ENCODE measurements at regions not wholly inside any gene's neighbourhood (a gene's known extent, or its start where the extent isn't known, plus 50 kb on each side); places are given as distances from the start of the nearest gene placed in this dataset.
A peak's percentile ranks its signal among the peaks of the same experiment; 100 is the strongest.

DNA sequence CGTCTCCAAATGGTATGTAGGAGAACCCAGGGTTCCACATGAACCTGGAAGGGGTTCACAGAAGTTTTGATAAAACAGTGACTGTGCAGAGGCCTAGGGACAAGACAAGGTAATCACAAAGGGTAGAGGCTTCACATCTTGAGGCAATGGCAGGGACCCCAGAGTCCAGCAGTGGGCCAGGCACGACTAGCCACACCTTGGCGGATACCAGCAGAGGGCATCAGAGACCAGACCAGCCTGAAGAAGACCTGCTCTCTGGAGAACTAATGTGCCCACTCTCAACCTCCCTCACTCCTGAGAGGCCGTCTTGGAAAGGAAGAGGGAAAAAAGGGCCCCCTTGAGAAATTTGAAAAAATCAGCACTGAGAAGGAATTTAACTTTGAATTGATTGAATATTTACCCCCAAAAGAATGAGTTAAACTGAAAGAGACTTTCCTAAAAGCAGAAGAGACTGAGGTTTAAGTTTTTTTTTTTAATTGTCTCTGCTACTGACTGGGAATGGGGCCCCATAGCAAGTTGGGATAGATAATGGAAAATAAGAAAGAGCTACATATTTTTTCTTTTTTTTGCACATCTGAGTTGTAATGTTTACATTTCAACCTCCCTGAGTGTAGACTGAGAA lies 243.8 kb upstream of the JADE1 start:
- Histone ChIP-seq H2BK120ac (ENCODE audit: low read depth, low read length) (peak overlapping the region; percentile 70), H3K4ac (ENCODE audit: low read depth, low read length) (peak overlapping the region; percentile 69; the same call in 1 of the 2 replicates), H3K27me3 (ENCODE audit: control insufficient read depth, insufficient read depth, low read length) (no peaks in the 10 kb centered on the region), H3K4me3 (ENCODE audit: insufficient read depth, low read depth, low read length) (no peak overlapping the region), H3K9me3 (ENCODE audit: control insufficient read depth, insufficient read depth, low read length) (no peaks in the 10 kb centered on the region), H3K14ac (replicated peaks; ENCODE audit: low read depth, low read length) (no peak overlapping the region), H2AFZ (replicated peaks; ENCODE audit: low read length, poor library complexity) (peak overlapping the region; percentile 34), H3K79me1 (ENCODE audit: low read depth in 1 of 2, low read length in 2 of 2) (no peaks in the 10 kb centered on the region), H4K8ac (ENCODE audit: low read depth in 2 of 2, low read length in 2 of 2) (peak overlapping the region in 1 of 2 experiments; percentile 15; a peak in 1 of 4 replicates), H3K56ac (ENCODE audit: extremely low read depth, insufficient read depth, low read length) (no peak overlapping the region), H3K18ac (ENCODE audit: low read depth, low read length) (peak overlapping the region; percentile 4; the same call in 1 of the 2 replicates), H3K4me1 (ENCODE audit: control insufficient read depth, insufficient read depth, low read length) (peaks cover 15% of the 10 kb centered on the region), H3K23ac (ENCODE audit: low read depth, low read length) (no peak overlapping the region), H3K9me1 (ENCODE audit: insufficient read depth, low read length) (peaks cover 10% of the 10 kb centered on the region; the same call in 1 of the 2 replicates), H3K9ac (ENCODE audit: low read depth, low read length) (no peak overlapping the region), H3K27ac (ENCODE audit: insufficient read depth, low read length) (no peak overlapping the region), H2BK15ac (ENCODE audit: low read depth, low read length) (peak overlapping the region; percentile 24; the same call in 1 of the 3 replicates), H4K20me1 (ENCODE audit: insufficient read depth, low read length) (no peaks in the 10 kb centered on the region), H4K91ac (ENCODE audit: insufficient read depth, low read depth, low read length) (peak overlapping the region; percentile 68; the same call in 1 of the 2 replicates), H4K5ac (ENCODE audit: low read depth, low read length) (no peak overlapping the region), H2BK20ac (ENCODE audit: low read depth, low read length) (peak overlapping the region; percentile 50; the same call in 1 of the 2 replicates), H2AK9ac (replicated peaks; ENCODE audit: low read depth, low read length, poor library complexity) (no peak overlapping the region), H2AK5ac (ENCODE audit: low read depth, low read length) (0 out of 2 replicates have a peak overlapping the region, but pooled peaks have one; percentile 56), H2BK5ac (ENCODE audit: low read depth, low read length, poor library complexity, severe bottlenecking) (no peak overlapping the region), H3K36me3 (ENCODE audit: control insufficient read depth, insufficient read depth, low read length) (no peaks in the 10 kb centered on the region), H3K4me2 (ENCODE audit: low read depth, low read length) (no peak overlapping the region)
- dilution Hi-C loops (cut with HindIII; ENCODE audit: low sequenced_read_pairs, unreplicated experiment) = no loop called here
- ATAC-seq (ENCODE audit: low read depth) (no peak), DNase-seq (no peak)
- POLR2A ChIA-PET (ENCODE audit: unreplicated experiment) = no interaction called here
- intact Hi-C loops (cut with micrococcal nuclease) = no loop called here
- CTCF ChIA-PET = interaction anchor here (0.6 to 0.7 kb wide), 3 partner anchors 85 to 143 kb away, joined by 3 read pairs; no protein-coding TSS in a partner anchor
- BruUV-seq (replicated peaks) = no TSS peak
- TF ChIP-seq MAZ (IDR thresholded peaks at IDR 0.05; ENCODE audit: borderline replicate concordance, low read depth, low read length) (no peak), RFX5 (IDR thresholded peaks at IDR 0.05; ENCODE audit: low read depth, low read length) (no peak), SMC3 (IDR thresholded peaks at IDR 0.05; ENCODE audit: low read depth, low read length) (peak; percentile 52), ELK1 (IDR thresholded peaks at IDR 0.05; ENCODE audit: borderline replicate concordance, low read depth, low read length) (no peak), NFE2L2 (IDR thresholded peaks at IDR 0.05; ENCODE audit: low read depth, low read length) (no peak), FOS (IDR thresholded peaks at IDR 0.05; ENCODE audit: low read depth, low read length) (no peak), RAD21 (IDR thresholded peaks at IDR 0.05; ENCODE audit: low read length) (peak; percentile 61), BHLHE40 (IDR thresholded peaks at IDR 0.05; ENCODE audit: low read depth, low read length) (no peak), RCOR1 (IDR thresholded peaks at IDR 0.05; ENCODE audit: insufficient replicate concordance, low read length) (no peak), CTCF (conservative IDR thresholded peaks at IDR 0.05; ENCODE audit: low read depth, low read length) (peak; percentile 48), POLR2A (IDR thresholded peaks at IDR 0.05; ENCODE audit: low read depth, low read length) (no peak), USF2 (IDR thresholded peaks at IDR 0.05; ENCODE audit: low read depth, low read length) (no peak), CHD1 (IDR thresholded peaks at IDR 0.05; ENCODE audit: low read depth, low read length) (no peak)
- no CpG with 5 or more reads among the region's 4 CpGs for WGBS, 2 experiments (ENCODE audit: extremely low coverage in 2 of 2, insufficient read length in 1 of 2)
- in situ Hi-C loops (cut with MboI; ENCODE audit: low sequenced_read_pairs) = loop anchor here (25.0 kb wide), 1 partner anchor 378 kb away; no protein-coding TSS in a partner anchor

Data from IMR-90 (cell line).